Gastroesophageal sphincter (tissue), 4 donors: ENCODE measurements at regions not wholly inside any gene's neighbourhood (a gene's known extent, or its start where the extent isn't known, plus 50 kb on each side); places are given as distances from the start of the nearest gene placed in this dataset.

ENCODE experiments used
- ATAC-seq: fragments of 150-250 bp; one replicate; pipeline ENCODE4 v1.9.1; 2016; ENCODE audit warnings: mild to moderate bottlenecking, moderate library complexity
- H3K27ac ChIP-seq, 4 donors: fragments of 200-600 bp; sonication (generic) in 3 of 4; 1 replicate in 3 of 4; 2 replicates in 1 of 4; pipeline ENCODE4 v1.5.1; 2016 to 2019
- H3K27me3 ChIP-seq: fragments of 200-600 bp; sonication (generic); one replicate; pipeline ENCODE4 v1.5.1; 2019
- H3K36me3 ChIP-seq, 2 donors: fragments of 200-600 bp; sonication (generic); one replicate each; pipeline ENCODE4 v1.5.1; 2019; ENCODE audit warnings: control low read depth in 1 of 2
- H3K4me1 ChIP-seq, 3 donors: fragments of 200-600 bp; sonication (generic); 1 replicate in 2 of 3; 2 replicates in 1 of 3; pipeline ENCODE4 v1.5.1; 2016 to 2019; ENCODE audit warnings: control low read depth in 2 of 3
- H3K4me3 ChIP-seq, 2 donors: fragments of 200-600 bp; sonication (generic); one replicate each; pipeline ENCODE4 v1.5.1; 2019; ENCODE audit warnings: mild to moderate bottlenecking in 1 of 2, moderate library complexity in 1 of 2
- H3K9me3 ChIP-seq, 3 donors: fragments of 200-600 bp; sonication (generic); one replicate each; pipeline ENCODE4 v1.5.1; 2017 to 2019; ENCODE audit warnings: control low read depth in 2 of 3
- CTCF ChIP-seq, 4 experiments: fragments of 200-600 bp in 2 of 4; fragments of 450-650 bp in 2 of 4; sonication (generic) in 1 of 4; IDR thresholded peaks; one replicate each; pipeline ENCODE4 v1.5.1; 2017 to 2019; ENCODE audit warnings: antibody characterized with exemption in 4 of 4, mild to moderate bottlenecking in 2 of 4, moderate library complexity in 2 of 4
- EP300 ChIP-seq: sonication (generic); formaldehyde crosslinking; IDR thresholded peaks from one replicate; pipeline ENCODE4 v1.6.1; 2017; ENCODE audit warnings: antibody characterized with exemption, mild to moderate bottlenecking
- POLR2A ChIP-seq, 2 donors: fragments of 450-650 bp; IDR thresholded peaks; one replicate each; pipeline ENCODE4 v1.6.1; 2017; ENCODE audit warnings: antibody characterized with exemption in 2 of 2, mild to moderate bottlenecking in 2 of 2, moderate library complexity in 1 of 2
- POLR2AphosphoS5 ChIP-seq: sonication (generic); formaldehyde crosslinking; IDR thresholded peaks from one replicate; pipeline ENCODE4 v1.6.1; 2017; ENCODE audit warnings: antibody characterized with exemption
- WGBS, 2 donors: methylation state at CpG; one replicate each; pipeline ENCODE4 v1.1.5; 2018; ENCODE audit warnings: low coverage in 1 of 2; 5-methylcytosine and 5-hydroxymethylcytosine counted together
- small RNA-seq, 4 donors: library from RNA; depleted of rRNA; stranded (forward); fragments of <200 nt; gene quantifications; one replicate each; pipeline ENCODE3, GENCODE V24; 2016

GRCh38 chr5:7331131-7331530 is 64.8 kb upstream of the ADCY2 start:
- no peak overlapping the region for H3K27ac ChIP-seq
- H3K4me1 ChIP-seq, result no peaks in the 10 kb centered on the region
- H3K9me3 ChIP-seq, result peaks cover 0 to 6% (median 0%) of the 10 kb centered on the region in 3 donors
- 58 to 62% methylated on average over 2 to 5 of the region's 7 CpGs for WGBS, 2 donors
- H3K4me3 ChIP-seq, result no peak overlapping the region
- ATAC-seq, result no peak
- no peaks in the 10 kb centered on the region for H3K36me3 ChIP-seq
- no peaks in the 10 kb centered on the region for H3K27me3 ChIP-seq
- no peak for TF ChIP-seq CTCF (IDR thresholded peaks at IDR 0.05)
- no peak for TF ChIP-seq POLR2A (IDR thresholded peaks at IDR 0.05)
- no peak for TF ChIP-seq EP300
- no peak for TF ChIP-seq POLR2AphosphoS5

Small RNA genes lying in the stretch of these regions (small RNA-seq; reads per million reads assigned to genes)
- gene RF00017 (0 reads per million in 4 donors), gene RNA5SP176 (0 reads per million in 4 donors)
